ENCODE measurements at regions not wholly inside any gene's neighbourhood (a gene's known extent, or its start where the extent isn't known, plus 50 kb on each side); places are given as distances from the start of the nearest gene placed in this dataset.

DNA sequence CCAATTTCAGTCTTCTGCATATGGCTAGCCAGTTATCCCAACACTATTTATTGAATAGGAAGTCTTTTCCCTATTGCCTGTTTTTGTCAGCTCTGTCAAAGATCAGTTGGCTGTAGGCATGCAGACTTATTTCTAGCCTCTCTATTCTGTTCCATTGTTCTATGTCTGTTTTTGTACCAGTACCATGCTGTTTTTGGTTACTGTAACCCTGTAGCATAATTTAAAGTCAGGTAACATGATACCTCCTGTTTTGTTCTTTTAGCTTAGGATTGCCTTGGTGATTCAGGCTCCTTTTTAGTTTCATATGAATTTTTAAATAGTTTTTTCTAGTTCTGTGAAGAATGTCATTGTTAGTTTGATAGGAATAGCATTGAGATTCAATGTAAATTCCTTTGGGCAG, 104.9 kb upstream of the SLCO6A1 start:
- H3K4me3 ChIP-seq (ENCODE audit: low read length), result no peak overlapping the region

DNA sequence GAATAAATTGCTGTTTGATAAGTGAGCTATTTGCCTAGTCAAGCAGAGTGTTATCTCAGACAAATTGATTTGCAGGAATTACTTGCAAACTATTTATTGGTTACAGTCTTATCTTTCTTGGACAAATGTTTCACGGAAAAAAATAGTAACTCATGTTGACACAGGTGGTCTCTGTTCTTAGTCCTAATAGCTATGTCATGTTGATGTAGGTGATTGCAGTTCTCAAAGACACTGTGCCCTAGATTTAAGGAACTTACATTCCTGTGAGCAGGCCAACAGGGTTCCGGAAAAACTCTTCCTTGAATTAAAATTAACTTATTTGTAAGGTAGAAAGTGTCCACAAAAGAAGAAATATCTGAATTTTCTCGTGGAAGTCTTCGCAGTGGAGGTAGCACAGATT, 109.6 kb upstream of the SLCO6A1 start:
- H3K36me3 ChIP-seq (ENCODE audit: control insufficient read depth, low read length), result no peaks in the 10 kb centered on the region
- H3K4me1 ChIP-seq (ENCODE audit: control insufficient read depth, low read length), result no peaks in the 10 kb centered on the region
- no peaks in the 10 kb centered on the region for H3F3A ChIP-seq (ENCODE audit: control insufficient read depth, insufficient read depth)
- H4K20me1 ChIP-seq (ENCODE audit: control insufficient read depth, insufficient read depth, low read depth, low read length), result no peaks in the 10 kb centered on the region
- H3K27ac ChIP-seq (ENCODE audit: low read depth, low read length), result no peak overlapping the region
- H3K9me2 ChIP-seq (replicated peaks; ENCODE audit: control insufficient read depth, low read length), result no peaks in the 10 kb centered on the region
- H3K9me3 ChIP-seq (ENCODE audit: control insufficient read depth, insufficient read depth, low read length), result no peaks in the 10 kb centered on the region
- H3K4me3 ChIP-seq (ENCODE audit: low read length), result no peak overlapping the region
- no peaks in the 10 kb centered on the region for H3K79me2 ChIP-seq (ENCODE audit: control insufficient read depth, low read length)
- no peak overlapping the region for H3K4me2 ChIP-seq (ENCODE audit: low read length)
- H3K27me3 ChIP-seq (ENCODE audit: control insufficient read depth, low read length), result no peaks in the 10 kb centered on the region
- TF ChIP-seq, protein P1, sequence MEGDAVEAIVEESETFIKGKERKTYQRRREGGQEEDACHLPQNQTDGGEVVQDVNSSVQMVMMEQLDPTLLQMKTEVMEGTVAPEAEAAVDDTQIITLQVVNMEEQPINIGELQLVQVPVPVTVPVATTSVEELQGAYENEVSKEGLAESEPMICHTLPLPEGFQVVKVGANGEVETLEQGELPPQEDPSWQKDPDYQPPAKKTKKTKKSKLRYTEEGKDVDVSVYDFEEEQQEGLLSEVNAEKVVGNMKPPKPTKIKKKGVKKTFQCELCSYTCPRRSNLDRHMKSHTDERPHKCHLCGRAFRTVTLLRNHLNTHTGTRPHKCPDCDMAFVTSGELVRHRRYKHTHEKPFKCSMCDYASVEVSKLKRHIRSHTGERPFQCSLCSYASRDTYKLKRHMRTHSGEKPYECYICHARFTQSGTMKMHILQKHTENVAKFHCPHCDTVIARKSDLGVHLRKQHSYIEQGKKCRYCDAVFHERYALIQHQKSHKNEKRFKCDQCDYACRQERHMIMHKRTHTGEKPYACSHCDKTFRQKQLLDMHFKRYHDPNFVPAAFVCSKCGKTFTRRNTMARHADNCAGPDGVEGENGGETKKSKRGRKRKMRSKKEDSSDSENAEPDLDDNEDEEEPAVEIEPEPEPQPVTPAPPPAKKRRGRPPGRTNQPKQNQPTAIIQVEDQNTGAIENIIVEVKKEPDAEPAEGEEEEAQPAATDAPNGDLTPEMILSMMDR (IDR thresholded peaks at IDR 0.05; ENCODE audit: low read depth, low read length, poor library complexity, severe bottlenecking), result no peak
- TF ChIP-seq EZH2phosphoT487 (IDR thresholded peaks at IDR 0.05; ENCODE audit: borderline replicate concordance, low read length), result no peak

More for the DNA sequence above, 104.9 kb upstream of the SLCO6A1 start:
- Histone ChIP-seq H3K27me3 (ENCODE audit: control insufficient read depth, low read length) (no peaks in the 10 kb centered on the region), H3K4me1 (ENCODE audit: control insufficient read depth, low read length) (no peaks in the 10 kb centered on the region), H3K27ac (ENCODE audit: low read depth, low read length) (no peak overlapping the region), H3K4me2 (ENCODE audit: low read length) (no peak overlapping the region), H3K9me2 (replicated peaks; ENCODE audit: control insufficient read depth, low read length) (no peaks in the 10 kb centered on the region), H4K20me1 (ENCODE audit: control insufficient read depth, insufficient read depth, low read depth, low read length) (no peaks in the 10 kb centered on the region), H3K36me3 (ENCODE audit: control insufficient read depth, low read length) (no peaks in the 10 kb centered on the region), H3K9me3 (ENCODE audit: control insufficient read depth, insufficient read depth, low read length) (no peaks in the 10 kb centered on the region), H3K79me2 (ENCODE audit: control insufficient read depth, low read length) (no peaks in the 10 kb centered on the region), H3F3A (ENCODE audit: control insufficient read depth, insufficient read depth) (no peaks in the 10 kb centered on the region)
- TF ChIP-seq, protein P1 (IDR thresholded peaks at IDR 0.05; ENCODE audit: low read depth, low read length, poor library complexity, severe bottlenecking), result no peak
- no peak for TF ChIP-seq EZH2phosphoT487 (IDR thresholded peaks at IDR 0.05; ENCODE audit: borderline replicate concordance, low read length)

DNA sequence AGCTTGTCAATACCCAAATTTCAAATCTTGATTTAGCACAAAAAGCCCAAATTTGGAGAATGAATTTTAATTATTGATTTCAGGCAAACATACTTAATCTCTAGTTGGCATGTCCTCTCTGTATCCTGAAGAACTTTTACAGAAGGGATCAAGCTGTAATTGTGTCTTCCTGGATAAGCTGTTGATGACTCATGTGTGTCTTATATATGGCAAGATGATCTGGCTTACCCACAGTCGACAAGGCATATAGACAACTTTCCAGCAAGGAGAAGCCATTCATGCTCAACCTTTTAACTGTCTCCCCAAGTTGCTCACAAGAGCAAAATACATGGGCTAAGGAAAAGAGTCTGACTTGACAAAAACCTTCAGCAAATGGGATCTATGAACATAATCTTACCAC, 112.5 kb upstream of the SLCO6A1 start:
- Histone ChIP-seq H3K79me2 (ENCODE audit: control insufficient read depth, low read length) (no peaks in the 10 kb centered on the region), H3K4me1 (ENCODE audit: control insufficient read depth, low read length) (no peaks in the 10 kb centered on the region), H3K27ac (ENCODE audit: low read depth, low read length) (no peak overlapping the region), H3K27me3 (ENCODE audit: control insufficient read depth, low read length) (no peaks in the 10 kb centered on the region), H3F3A (ENCODE audit: control insufficient read depth, insufficient read depth) (no peaks in the 10 kb centered on the region), H3K4me2 (ENCODE audit: low read length) (no peak overlapping the region), H3K4me3 (ENCODE audit: low read length) (no peak overlapping the region), H3K9me2 (replicated peaks; ENCODE audit: control insufficient read depth, low read length) (no peaks in the 10 kb centered on the region), H4K20me1 (ENCODE audit: control insufficient read depth, insufficient read depth, low read depth, low read length) (no peaks in the 10 kb centered on the region), H3K36me3 (ENCODE audit: control insufficient read depth, low read length) (no peaks in the 10 kb centered on the region), H3K9me3 (ENCODE audit: control insufficient read depth, insufficient read depth, low read length) (no peaks in the 10 kb centered on the region)
- TF ChIP-seq, protein P1 (IDR thresholded peaks at IDR 0.05; ENCODE audit: low read depth, low read length, poor library complexity, severe bottlenecking), result no peak
- no peak for TF ChIP-seq EZH2phosphoT487 (IDR thresholded peaks at IDR 0.05; ENCODE audit: borderline replicate concordance, low read length)

DNA sequence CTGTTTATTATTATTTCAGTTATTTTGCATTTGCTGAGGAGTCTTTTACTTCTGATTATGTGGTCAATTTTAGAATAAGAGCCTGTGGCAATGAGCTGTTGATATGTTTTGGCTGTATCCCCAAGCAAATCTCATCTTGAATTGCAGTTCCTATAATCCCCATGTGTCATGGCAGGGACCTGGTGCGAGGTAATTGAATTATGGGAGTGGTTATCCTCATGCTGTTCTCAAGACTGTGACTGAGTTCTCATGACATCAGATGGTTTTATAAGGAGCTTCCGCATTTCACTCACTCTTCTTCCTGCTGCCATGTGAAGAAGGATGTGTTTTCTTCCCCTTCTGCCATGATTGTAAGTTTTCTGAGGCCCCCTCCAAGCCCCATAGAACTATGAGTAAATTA, 114.9 kb upstream of the SLCO6A1 start:
- Histone ChIP-seq H4K20me1 (ENCODE audit: control insufficient read depth, insufficient read depth, low read depth, low read length) (no peaks in the 10 kb centered on the region), H3F3A (ENCODE audit: control insufficient read depth, insufficient read depth) (no peaks in the 10 kb centered on the region), H3K9me3 (ENCODE audit: control insufficient read depth, insufficient read depth, low read length) (no peaks in the 10 kb centered on the region), H3K4me3 (ENCODE audit: low read length) (no peak overlapping the region), H3K36me3 (ENCODE audit: control insufficient read depth, low read length) (no peaks in the 10 kb centered on the region), H3K4me1 (ENCODE audit: control insufficient read depth, low read length) (no peaks in the 10 kb centered on the region), H3K27ac (ENCODE audit: low read depth, low read length) (no peak overlapping the region), H3K27me3 (ENCODE audit: control insufficient read depth, low read length) (no peaks in the 10 kb centered on the region), H3K79me2 (ENCODE audit: control insufficient read depth, low read length) (no peaks in the 10 kb centered on the region), H3K4me2 (ENCODE audit: low read length) (no peak overlapping the region), H3K9me2 (replicated peaks; ENCODE audit: control insufficient read depth, low read length) (no peaks in the 10 kb centered on the region)
- TF ChIP-seq, protein P1 (IDR thresholded peaks at IDR 0.05; ENCODE audit: low read depth, low read length, poor library complexity, severe bottlenecking), result no peak
- no peak for TF ChIP-seq EZH2phosphoT487 (IDR thresholded peaks at IDR 0.05; ENCODE audit: borderline replicate concordance, low read length)
